H9 (cell line): ENCODE measurements at regions not wholly inside any gene's neighbourhood (a gene's known extent, or its start where the extent isn't known, plus 50 kb on each side); places are given as distances from the start of the nearest gene placed in this dataset.

Experiments
- DNase-seq: peaks from one replicate; pipeline ENCODE4 v3.0.0-alpha.2; 2017
- H2AFZ ChIP-seq: one replicate; pipeline ENCODE4 v1.6.1; 2013; ENCODE audit warnings: mild to moderate bottlenecking, low read length, control low read depth, moderate library complexity
- H2AK5ac ChIP-seq: 2 replicates; pipeline ENCODE4 v1.6.1; 2013; ENCODE audit warnings: low read length, control low read depth, mixed read lengths; ENCODE audit not compliant: insufficient read length
- H2BK120ac ChIP-seq: one replicate; pipeline ENCODE4 v1.6.1; 2013; ENCODE audit warnings: low read depth, mild to moderate bottlenecking, low read length, control low read depth, inconsistent platforms; ENCODE audit not compliant: poor library complexity, severe bottlenecking
- H2BK12ac ChIP-seq: 2 replicates; pipeline ENCODE4 v1.6.1; 2013; ENCODE audit warnings: low read length, control low read depth, mixed read lengths, low read depth; ENCODE audit not compliant: insufficient read length
- H2BK15ac ChIP-seq: 2 replicates; pipeline ENCODE4 v1.6.1; 2013; ENCODE audit warnings: low read depth, low read length, control low read depth
- H2BK20ac ChIP-seq: one replicate; pipeline ENCODE4 v1.6.1; 2013; ENCODE audit warnings: low read depth, mild to moderate bottlenecking, low read length, control low read depth, inconsistent platforms; ENCODE audit not compliant: poor library complexity, severe bottlenecking
- H2BK5ac ChIP-seq: 2 replicates; pipeline ENCODE4 v1.6.1; 2013; ENCODE audit warnings: low read length, control low read depth, mixed read lengths; ENCODE audit not compliant: insufficient read length
- H3K14ac ChIP-seq: 2 replicates; pipeline ENCODE4 v1.6.1; 2013; ENCODE audit warnings: low read length, control low read depth; ENCODE audit not compliant: insufficient read depth
- H3K18ac ChIP-seq: 2 replicates; pipeline ENCODE4 v1.6.1; 2013; ENCODE audit warnings: low read depth, mild to moderate bottlenecking, mixed read lengths, low read length, control low read depth; ENCODE audit not compliant: insufficient read length
- H3K23ac ChIP-seq: 2 replicates; pipeline ENCODE4 v1.6.1; 2013; ENCODE audit warnings: low read length, control low read depth, mixed read lengths, low read depth; ENCODE audit not compliant: insufficient read length
- H3K23me2 ChIP-seq: 2 replicates; pipeline ENCODE4 v1.6.1; 2013; ENCODE audit warnings: low read depth, mild to moderate bottlenecking, mixed read lengths, low read length, control low read depth; ENCODE audit not compliant: insufficient read length, poor library complexity, severe bottlenecking
- H3K27ac ChIP-seq: 2 replicates; pipeline ENCODE4 v1.5.1; 2013; ENCODE audit warnings: low read length, control low read depth, mixed read lengths, low read depth; ENCODE audit not compliant: insufficient read length
- H3K27me3 ChIP-seq: 2 replicates; pipeline ENCODE4 v1.6.1; 2013; ENCODE audit warnings: low read length, control low read depth, inconsistent platforms; ENCODE audit not compliant: insufficient read depth
- H3K4ac ChIP-seq: 2 replicates; pipeline ENCODE4 v1.6.1; 2013; ENCODE audit warnings: low read depth, mild to moderate bottlenecking, control low read depth, inconsistent platforms, low read length, moderate library complexity
- H3K4me1 ChIP-seq: 2 replicates; pipeline ENCODE4 v1.6.1; 2013; ENCODE audit warnings: low read length, control low read depth, inconsistent platforms; ENCODE audit not compliant: insufficient read depth
- H3K4me2 ChIP-seq: 2 replicates; pipeline ENCODE4 v1.6.1; 2013; ENCODE audit warnings: low read length, control low read depth, mixed read lengths; ENCODE audit not compliant: insufficient read length, insufficient read depth
- H3K56ac ChIP-seq: 2 replicates; pipeline ENCODE4 v1.6.1; 2013; ENCODE audit warnings: low read depth, mild to moderate bottlenecking, mixed read lengths, low read length, control low read depth; ENCODE audit not compliant: insufficient read length
- H3K79me1 ChIP-seq: 2 replicates; pipeline ENCODE4 v1.6.1; 2013; ENCODE audit warnings: low read depth, mild to moderate bottlenecking, moderate library complexity, low read length, control low read depth, inconsistent platforms; ENCODE audit not compliant: insufficient read depth, poor library complexity, severe bottlenecking
- H3K79me2 ChIP-seq: 2 replicates; pipeline ENCODE4 v1.6.1; 2013; ENCODE audit warnings: low read length, control low read depth, inconsistent platforms; ENCODE audit not compliant: insufficient read depth
- H3K9ac ChIP-seq: 2 replicates; pipeline ENCODE4 v1.6.1; 2013; ENCODE audit warnings: low read length, control low read depth, mixed read lengths; ENCODE audit not compliant: insufficient read length; ENCODE audit errors: extremely low read depth
- H3K9me3 ChIP-seq: one replicate; pipeline ENCODE4 v1.6.1; 2013; ENCODE audit warnings: low read depth, low read length, inconsistent platforms; ENCODE audit not compliant: control insufficient read depth
- H3T11ph ChIP-seq: one replicate; pipeline ENCODE4 v1.6.1; 2013; ENCODE audit warnings: mild to moderate bottlenecking, low read length, control low read depth, inconsistent platforms
- H4K20me1 ChIP-seq: one replicate; pipeline ENCODE4 v1.6.1; 2013; ENCODE audit not compliant: control insufficient read depth, insufficient read length, insufficient read depth
- H4K5ac ChIP-seq: 2 replicates; pipeline ENCODE4 v1.6.1; 2013; ENCODE audit warnings: low read depth, mild to moderate bottlenecking, mixed read lengths, low read length, control low read depth; ENCODE audit not compliant: insufficient read length
- H4K8ac ChIP-seq: replicated peaks from 2 replicates; pipeline ENCODE4 v1.6.1; 2013; ENCODE audit warnings: low read length, control low read depth, mixed read lengths, low read depth; ENCODE audit not compliant: insufficient read length
- H4K91ac ChIP-seq: 2 replicates; pipeline ENCODE4 v1.6.1; 2013; ENCODE audit warnings: low read depth, mild to moderate bottlenecking, moderate library complexity, mixed read lengths, low read length, control low read depth; ENCODE audit not compliant: insufficient read length
- H3K27ac Mint-ChIP-seq, 3 experiments: 2 replicates in 2 of 3; 3 replicates in 1 of 3; pipeline ENCODE4 v1.8.0; 2020 to 2021; ENCODE audit warnings: mixed read lengths in 3 of 3, mild to moderate bottlenecking in 1 of 3, moderate library complexity in 1 of 3
- H3K27me3 Mint-ChIP-seq: 2 replicates; pipeline ENCODE4 v1.8.0; 2021; ENCODE audit warnings: low read depth, mild to moderate bottlenecking, moderate library complexity, mixed read lengths
- H3K36me3 Mint-ChIP-seq, 3 experiments: 2 replicates in 2 of 3; 3 replicates in 1 of 3; pipeline ENCODE4 v1.8.0; 2020 to 2021; ENCODE audit warnings: low read depth in 3 of 3, mixed read lengths in 3 of 3; ENCODE audit not compliant: insufficient read depth in 1 of 3
- H3K4me1 Mint-ChIP-seq, 2 experiments: 2 replicates each; pipeline ENCODE4 v1.8.0; 2020; ENCODE audit warnings: mixed read lengths in 2 of 2
- H3K4me3 Mint-ChIP-seq, 2 experiments: 2 replicates in 1 of 2; 3 replicates in 1 of 2; pipeline ENCODE4 v1.8.0; 2020 to 2021; ENCODE audit warnings: mild to moderate bottlenecking in 2 of 2, mixed read lengths in 2 of 2, moderate library complexity in 1 of 2
- H3K9me3 Mint-ChIP-seq, 2 experiments: 2 replicates in 1 of 2; 3 replicates in 1 of 2; pipeline ENCODE4 v1.8.0; 2020; ENCODE audit warnings: mild to moderate bottlenecking in 2 of 2, mixed read lengths in 2 of 2, moderate library complexity in 1 of 2
- WGBS: extraction: QIAGEN DNeasy Blood & Tissue Kit; methylation state at CpG from one replicate; pipeline ENCODE4 v1.1.7; 2013; ENCODE audit warnings: missing lambda C conversion rate, low lambda C conversion rate, mixed read lengths; ENCODE audit not compliant: insufficient read length; ENCODE audit errors: extremely low coverage; 5-methylcytosine and 5-hydroxymethylcytosine counted together
- TF ChIP-seq, protein P1 (sequence below): fragments of 200-600 bp; sonication (generic); conservative IDR thresholded peaks from 3 replicates; pipeline ENCODE4 v1.8.0; 2021; ENCODE audit warnings: antibody characterized with exemption, mild to moderate bottlenecking

DNA sequence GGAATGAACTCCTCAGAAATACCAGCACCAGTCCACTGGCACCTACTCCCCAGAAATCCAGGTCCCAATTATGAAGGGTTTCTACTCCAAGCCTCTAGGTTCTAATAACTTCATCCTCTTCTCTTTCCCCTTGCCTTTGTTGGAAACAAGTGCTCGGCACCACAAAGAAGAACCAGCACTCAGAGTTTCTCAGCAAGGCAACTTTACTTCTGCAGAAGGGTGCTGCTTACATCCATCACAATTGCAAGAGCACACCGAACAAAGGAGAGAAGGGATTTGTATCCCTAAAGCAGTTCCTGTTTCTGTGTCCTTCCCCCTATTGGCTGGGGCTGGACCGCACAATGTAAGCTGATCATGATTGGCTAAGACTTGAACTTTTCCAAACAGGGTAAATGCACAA is 74.2 kb upstream of the GNG2 start:
- Histone ChIP-seq H2BK15ac (no peak overlapping the region), H3K18ac (no peak overlapping the region), H3K4me2 (no peak overlapping the region), H3K27me3 (no peaks in the 10 kb centered on the region), H2BK12ac (no peak overlapping the region), H4K8ac (no peak overlapping the region), H2BK5ac (no peak overlapping the region), H3T11ph (no peak overlapping the region), H4K20me1 (no peaks in the 10 kb centered on the region), H3K23me2 (no peaks in the 10 kb centered on the region), H2AK5ac (no peak overlapping the region), H4K91ac (no peak overlapping the region), H2BK20ac (no peak overlapping the region), H3K79me1 (no peaks in the 10 kb centered on the region), H3K9me3 (no peaks in the 10 kb centered on the region), H3K23ac (no peak overlapping the region), H3K27ac (no peak overlapping the region), H3K4me1 (no peaks in the 10 kb centered on the region), H3K4ac (no peak overlapping the region), H4K5ac (no peak overlapping the region), H3K14ac (no peak overlapping the region), H2BK120ac (no peak overlapping the region), H3K56ac (no peak overlapping the region), H2AFZ (no peak overlapping the region), H3K9ac (no peak overlapping the region), H3K79me2 (no peaks in the 10 kb centered on the region)
- H3K4me3 Mint-ChIP-seq = no peak overlapping the region
- no CpG with 5 or more reads among the region's 3 CpGs for WGBS
- no peaks in the 10 kb centered on the region for H3K4me1 Mint-ChIP-seq
- H3K27me3 Mint-ChIP-seq = peaks cover 9% of the 10 kb centered on the region
- TF ChIP-seq, protein P1, sequence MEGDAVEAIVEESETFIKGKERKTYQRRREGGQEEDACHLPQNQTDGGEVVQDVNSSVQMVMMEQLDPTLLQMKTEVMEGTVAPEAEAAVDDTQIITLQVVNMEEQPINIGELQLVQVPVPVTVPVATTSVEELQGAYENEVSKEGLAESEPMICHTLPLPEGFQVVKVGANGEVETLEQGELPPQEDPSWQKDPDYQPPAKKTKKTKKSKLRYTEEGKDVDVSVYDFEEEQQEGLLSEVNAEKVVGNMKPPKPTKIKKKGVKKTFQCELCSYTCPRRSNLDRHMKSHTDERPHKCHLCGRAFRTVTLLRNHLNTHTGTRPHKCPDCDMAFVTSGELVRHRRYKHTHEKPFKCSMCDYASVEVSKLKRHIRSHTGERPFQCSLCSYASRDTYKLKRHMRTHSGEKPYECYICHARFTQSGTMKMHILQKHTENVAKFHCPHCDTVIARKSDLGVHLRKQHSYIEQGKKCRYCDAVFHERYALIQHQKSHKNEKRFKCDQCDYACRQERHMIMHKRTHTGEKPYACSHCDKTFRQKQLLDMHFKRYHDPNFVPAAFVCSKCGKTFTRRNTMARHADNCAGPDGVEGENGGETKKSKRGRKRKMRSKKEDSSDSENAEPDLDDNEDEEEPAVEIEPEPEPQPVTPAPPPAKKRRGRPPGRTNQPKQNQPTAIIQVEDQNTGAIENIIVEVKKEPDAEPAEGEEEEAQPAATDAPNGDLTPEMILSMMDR = no peak
- no peak overlapping the region for H3K27ac Mint-ChIP-seq
- peaks cover 11 to 15% (median 12%) of the 10 kb centered on the region in 3 experiments for H3K36me3 Mint-ChIP-seq
- no peak for DNase-seq
- peaks cover 19 to 23% of the 10 kb centered on the region in 2 experiments for H3K9me3 Mint-ChIP-seq
